ENCODE measurements at regions not wholly inside any gene's neighbourhood (a gene's known extent, or its start where the extent isn't known, plus 50 kb on each side); places are given as distances from the start of the nearest gene placed in this dataset.

DNA sequence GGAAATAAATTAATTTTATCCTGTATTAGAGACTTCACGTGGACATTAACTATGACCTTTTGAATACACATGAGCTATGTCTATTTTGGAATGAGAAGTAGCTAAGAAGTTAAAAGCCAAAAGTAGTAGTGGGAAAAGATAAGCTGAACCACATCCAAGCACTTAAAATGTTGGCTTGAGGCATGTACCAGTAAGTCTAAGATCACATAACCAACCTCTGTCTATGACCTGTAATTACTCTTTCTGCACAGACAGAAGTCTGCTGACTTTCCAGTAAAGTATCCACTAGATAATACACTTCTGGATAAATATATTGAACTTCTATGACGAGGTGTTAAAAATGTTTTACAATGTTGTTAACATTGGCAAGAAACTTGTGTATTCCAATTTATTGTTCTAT, 68.7 kb downstream of the LIG4 start:
- TF ChIP-seq, protein P1, sequence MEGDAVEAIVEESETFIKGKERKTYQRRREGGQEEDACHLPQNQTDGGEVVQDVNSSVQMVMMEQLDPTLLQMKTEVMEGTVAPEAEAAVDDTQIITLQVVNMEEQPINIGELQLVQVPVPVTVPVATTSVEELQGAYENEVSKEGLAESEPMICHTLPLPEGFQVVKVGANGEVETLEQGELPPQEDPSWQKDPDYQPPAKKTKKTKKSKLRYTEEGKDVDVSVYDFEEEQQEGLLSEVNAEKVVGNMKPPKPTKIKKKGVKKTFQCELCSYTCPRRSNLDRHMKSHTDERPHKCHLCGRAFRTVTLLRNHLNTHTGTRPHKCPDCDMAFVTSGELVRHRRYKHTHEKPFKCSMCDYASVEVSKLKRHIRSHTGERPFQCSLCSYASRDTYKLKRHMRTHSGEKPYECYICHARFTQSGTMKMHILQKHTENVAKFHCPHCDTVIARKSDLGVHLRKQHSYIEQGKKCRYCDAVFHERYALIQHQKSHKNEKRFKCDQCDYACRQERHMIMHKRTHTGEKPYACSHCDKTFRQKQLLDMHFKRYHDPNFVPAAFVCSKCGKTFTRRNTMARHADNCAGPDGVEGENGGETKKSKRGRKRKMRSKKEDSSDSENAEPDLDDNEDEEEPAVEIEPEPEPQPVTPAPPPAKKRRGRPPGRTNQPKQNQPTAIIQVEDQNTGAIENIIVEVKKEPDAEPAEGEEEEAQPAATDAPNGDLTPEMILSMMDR (IDR thresholded peaks at IDR 0.05) = no peak
- no peak for TF ChIP-seq POLR2A (IDR thresholded peaks at IDR 0.05)
